HL-60 (cell line): ENCODE measurements at regions not wholly inside any gene's neighbourhood (a gene's known extent, or its start where the extent isn't known, plus 50 kb on each side); places are given as distances from the start of the nearest gene placed in this dataset.

Source experiments
- DNase-seq, 2 experiments: peaks; one replicate each; pipeline ENCODE4 v3.0.0-alpha.2; 2010 to 2020; ENCODE audit warnings: low read depth in 1 of 2, low spot score in 1 of 2
- H3K27ac ChIP-seq: fragments of 250-450 bp; sonication (Bioruptor Pico); replicated peaks from 2 replicates; pipeline ENCODE4 v1.5.1; 2020; ENCODE audit warnings: mild to moderate bottlenecking, moderate library complexity
- H3K27me3 ChIP-seq: fragments of 250-450 bp; sonication (Bioruptor Pico); 2 replicates; pipeline ENCODE4 v1.5.1; 2021; ENCODE audit warnings: mild to moderate bottlenecking, moderate library complexity; ENCODE audit not compliant: insufficient read depth, poor library complexity, severe bottlenecking
- H3K4me3 ChIP-seq: replicated peaks from 2 replicates; pipeline ENCODE4 v1.5.1; 2011; ENCODE audit warnings: mild to moderate bottlenecking, control low read depth, low read length; ENCODE audit not compliant: insufficient read depth
- GABPA ChIP-seq: IDR thresholded peaks from 2 replicates; pipeline ENCODE4 v1.6.1; 2012; ENCODE audit warnings: low read depth
- POLR2AphosphoS5 ChIP-seq: IDR thresholded peaks from 2 replicates; pipeline ENCODE4 v1.6.1; 2012; ENCODE audit warnings: low read depth
- REST ChIP-seq: IDR thresholded peaks from 2 replicates; pipeline ENCODE4 v1.6.1; 2012; ENCODE audit warnings: low read depth; ENCODE audit not compliant: insufficient replicate concordance
- SPI1 ChIP-seq: IDR thresholded peaks from 2 replicates; pipeline ENCODE4 v1.6.1; 2012; ENCODE audit warnings: low read depth, mild to moderate bottlenecking, borderline replicate concordance
- TF ChIP-seq, protein P1 (sequence below): IDR thresholded peaks from one replicate; pipeline ENCODE4 v1.5.1; 2011; ENCODE audit warnings: low read length, control low read depth, inconsistent platforms; ENCODE audit not compliant: insufficient read depth

DNA sequence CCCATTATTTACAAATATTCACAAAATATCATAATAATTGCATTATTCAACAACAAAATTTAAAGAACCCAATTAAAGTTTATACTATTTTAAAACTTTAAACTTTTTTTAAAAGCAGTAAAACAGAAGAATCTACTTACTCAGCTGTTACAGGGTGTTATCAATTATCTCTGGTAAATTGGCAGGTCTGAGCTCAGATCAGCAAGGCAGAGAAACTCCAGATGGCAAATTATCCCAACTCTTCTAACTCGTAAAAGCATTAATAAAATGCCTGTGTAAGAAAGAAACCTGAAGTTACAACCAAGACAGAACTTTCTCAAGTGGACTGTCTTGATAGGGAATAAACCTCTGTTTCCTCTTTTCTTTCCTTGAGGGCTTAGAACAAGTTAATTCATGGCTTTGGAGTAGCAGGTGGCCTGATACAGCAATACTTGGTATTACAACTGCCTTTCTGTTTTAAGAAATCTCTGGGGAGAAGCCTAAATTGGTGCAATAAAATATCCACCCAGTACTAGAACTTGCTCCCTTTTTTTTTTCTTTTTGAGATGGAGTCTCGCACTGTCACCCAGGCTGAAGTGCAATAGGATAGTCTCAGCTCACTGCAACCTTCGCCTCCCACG, 275.3 kb upstream of the MKLN1 start:
- no peak overlapping the region for H3K27ac ChIP-seq

DNA sequence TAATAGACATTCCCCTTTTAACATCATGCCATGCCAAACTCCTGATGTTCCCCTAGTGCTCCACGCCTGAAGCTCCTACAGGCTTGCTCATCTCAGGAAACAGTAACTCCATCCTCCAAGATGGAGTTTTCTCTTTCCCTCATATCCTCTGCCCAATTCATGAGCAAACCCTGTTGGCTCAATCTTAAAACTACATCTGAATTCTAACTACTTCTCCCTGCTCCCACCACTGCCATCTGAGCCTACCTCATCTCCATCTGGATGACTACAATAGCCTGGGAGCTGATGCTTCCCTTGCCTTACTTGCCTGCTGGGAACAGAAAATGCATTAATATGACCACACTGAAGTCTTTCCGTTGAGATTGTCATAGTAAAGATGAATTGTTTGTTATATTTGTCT, 271.7 kb upstream of the MKLN1 start:
- Histone ChIP-seq H3K4me3 (no peak overlapping the region), H3K27me3 (no peaks in the 10 kb centered on the region), H3K27ac (no peak overlapping the region)
- no peak for TF ChIP-seq SPI1
- TF ChIP-seq, protein P1, sequence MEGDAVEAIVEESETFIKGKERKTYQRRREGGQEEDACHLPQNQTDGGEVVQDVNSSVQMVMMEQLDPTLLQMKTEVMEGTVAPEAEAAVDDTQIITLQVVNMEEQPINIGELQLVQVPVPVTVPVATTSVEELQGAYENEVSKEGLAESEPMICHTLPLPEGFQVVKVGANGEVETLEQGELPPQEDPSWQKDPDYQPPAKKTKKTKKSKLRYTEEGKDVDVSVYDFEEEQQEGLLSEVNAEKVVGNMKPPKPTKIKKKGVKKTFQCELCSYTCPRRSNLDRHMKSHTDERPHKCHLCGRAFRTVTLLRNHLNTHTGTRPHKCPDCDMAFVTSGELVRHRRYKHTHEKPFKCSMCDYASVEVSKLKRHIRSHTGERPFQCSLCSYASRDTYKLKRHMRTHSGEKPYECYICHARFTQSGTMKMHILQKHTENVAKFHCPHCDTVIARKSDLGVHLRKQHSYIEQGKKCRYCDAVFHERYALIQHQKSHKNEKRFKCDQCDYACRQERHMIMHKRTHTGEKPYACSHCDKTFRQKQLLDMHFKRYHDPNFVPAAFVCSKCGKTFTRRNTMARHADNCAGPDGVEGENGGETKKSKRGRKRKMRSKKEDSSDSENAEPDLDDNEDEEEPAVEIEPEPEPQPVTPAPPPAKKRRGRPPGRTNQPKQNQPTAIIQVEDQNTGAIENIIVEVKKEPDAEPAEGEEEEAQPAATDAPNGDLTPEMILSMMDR = no peak
- no peak for TF ChIP-seq POLR2AphosphoS5
- no peak for TF ChIP-seq GABPA
- TF ChIP-seq REST = no peak
- no peak for DNase-seq

More for the DNA sequence above, 275.3 kb upstream of the MKLN1 start:
- DNase-seq = no peak
- no peak for TF ChIP-seq REST
- TF ChIP-seq SPI1 = 0 out of 2 replicates have a peak, but pooled peaks have one; percentile 20
- no peak for TF ChIP-seq GABPA
- TF ChIP-seq, protein P1 = no peak
- no peak for TF ChIP-seq POLR2AphosphoS5
- no peak overlapping the region for H3K4me3 ChIP-seq
- no peaks in the 10 kb centered on the region for H3K27me3 ChIP-seq

- DNase-seq = peak in 1 of 2 experiments; percentile 36
- Histone ChIP-seq H3K4me3 (no peak overlapping the region), H3K27me3 (no peaks in the 10 kb centered on the region), H3K27ac (peak overlapping the region; percentile 27)
- TF ChIP-seq POLR2AphosphoS5 (no peak), GABPA (no peak), SPI1 (no peak), REST (no peak)
- TF ChIP-seq, protein P1 = no peak
Observed at GRCh38 chr7:131057015-131057793, 270.5 kb upstream of the MKLN1 start.
